22Rv1 (cell line): ENCODE measurements at regions not wholly inside any gene's neighbourhood (a gene's known extent, or its start where the extent isn't known, plus 50 kb on each side); places are given as distances from the start of the nearest gene placed in this dataset.

Experiments used
- CTCF ChIP-seq: fragments of 450-650 bp; IDR thresholded peaks from 2 replicates; pipeline ENCODE4 v1.5.1; 2017; ENCODE audit warnings: mild to moderate bottlenecking
- ZFX ChIP-seq: fragments of 450-650 bp; IDR thresholded peaks from 2 replicates; pipeline ENCODE4 v1.6.1; 2017; ENCODE audit warnings: antibody characterized with exemption, borderline replicate concordance

GRCh38 chr11:107198490-107199007 is 180.3 kb upstream of the GUCY1A2 start:
- TF ChIP-seq CTCF (no peak), ZFX (no peak)
